ENCODE measurements at regions not wholly inside any gene's neighbourhood (a gene's known extent, or its start where the extent isn't known, plus 50 kb on each side); places are given as distances from the start of the nearest gene placed in this dataset.
"Not testable (repeated sequence)": the region's sequence is repeated elsewhere in the genome, so short reads cannot be mapped to it uniquely, and the experiment has no call there.

DNA sequence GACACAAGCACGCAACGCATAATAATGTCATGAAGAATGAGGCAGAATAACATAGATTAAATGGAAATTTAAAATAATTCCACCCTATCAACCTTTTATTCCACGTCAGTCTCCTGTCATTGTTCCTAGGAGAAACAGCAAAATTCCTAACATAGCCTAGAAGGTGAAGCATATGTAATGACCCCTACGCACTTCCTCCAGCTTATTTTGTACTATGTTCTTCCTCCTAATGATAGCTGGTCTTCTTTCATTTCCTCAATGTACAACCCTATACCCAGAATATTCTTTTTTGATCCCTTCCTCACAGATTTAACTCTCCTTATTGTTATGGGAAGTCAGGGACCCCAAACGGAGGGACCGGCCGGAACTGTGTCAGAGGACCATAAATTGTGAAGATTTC, 122.0 kb upstream of the CARMIL1 start:
- H3K27ac ChIP-seq, result no peak overlapping the region
- TF ChIP-seq, protein P1, sequence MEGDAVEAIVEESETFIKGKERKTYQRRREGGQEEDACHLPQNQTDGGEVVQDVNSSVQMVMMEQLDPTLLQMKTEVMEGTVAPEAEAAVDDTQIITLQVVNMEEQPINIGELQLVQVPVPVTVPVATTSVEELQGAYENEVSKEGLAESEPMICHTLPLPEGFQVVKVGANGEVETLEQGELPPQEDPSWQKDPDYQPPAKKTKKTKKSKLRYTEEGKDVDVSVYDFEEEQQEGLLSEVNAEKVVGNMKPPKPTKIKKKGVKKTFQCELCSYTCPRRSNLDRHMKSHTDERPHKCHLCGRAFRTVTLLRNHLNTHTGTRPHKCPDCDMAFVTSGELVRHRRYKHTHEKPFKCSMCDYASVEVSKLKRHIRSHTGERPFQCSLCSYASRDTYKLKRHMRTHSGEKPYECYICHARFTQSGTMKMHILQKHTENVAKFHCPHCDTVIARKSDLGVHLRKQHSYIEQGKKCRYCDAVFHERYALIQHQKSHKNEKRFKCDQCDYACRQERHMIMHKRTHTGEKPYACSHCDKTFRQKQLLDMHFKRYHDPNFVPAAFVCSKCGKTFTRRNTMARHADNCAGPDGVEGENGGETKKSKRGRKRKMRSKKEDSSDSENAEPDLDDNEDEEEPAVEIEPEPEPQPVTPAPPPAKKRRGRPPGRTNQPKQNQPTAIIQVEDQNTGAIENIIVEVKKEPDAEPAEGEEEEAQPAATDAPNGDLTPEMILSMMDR (conservative IDR thresholded peaks at IDR 0.05), result no peak
- TF ChIP-seq ZFX (IDR thresholded peaks at IDR 0.05), result no peak

DNA sequence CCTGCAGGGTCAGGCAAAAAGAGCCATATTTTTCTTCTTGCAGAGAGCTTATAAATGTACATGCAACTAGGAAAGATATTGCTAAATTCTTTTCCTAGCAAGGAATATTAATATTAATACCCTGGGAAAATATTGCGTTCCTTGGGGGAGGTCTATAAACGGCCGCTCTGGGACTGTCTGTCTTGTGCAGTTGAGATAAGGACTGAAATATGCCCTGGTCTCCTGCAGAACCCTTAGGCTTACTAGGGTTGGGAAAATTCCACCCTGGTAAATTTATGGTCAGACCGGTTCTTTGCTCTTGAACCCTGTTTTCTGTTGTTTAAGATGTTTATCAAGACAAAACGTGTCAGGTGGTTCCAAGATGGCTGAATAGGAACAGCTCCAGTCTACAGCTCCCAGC, 121.3 kb upstream of the CARMIL1 start:
- no peak overlapping the region for H3K27ac ChIP-seq
- TF ChIP-seq, protein P1 (conservative IDR thresholded peaks at IDR 0.05), result no peak
- no peak for TF ChIP-seq ZFX (IDR thresholded peaks at IDR 0.05)

DNA sequence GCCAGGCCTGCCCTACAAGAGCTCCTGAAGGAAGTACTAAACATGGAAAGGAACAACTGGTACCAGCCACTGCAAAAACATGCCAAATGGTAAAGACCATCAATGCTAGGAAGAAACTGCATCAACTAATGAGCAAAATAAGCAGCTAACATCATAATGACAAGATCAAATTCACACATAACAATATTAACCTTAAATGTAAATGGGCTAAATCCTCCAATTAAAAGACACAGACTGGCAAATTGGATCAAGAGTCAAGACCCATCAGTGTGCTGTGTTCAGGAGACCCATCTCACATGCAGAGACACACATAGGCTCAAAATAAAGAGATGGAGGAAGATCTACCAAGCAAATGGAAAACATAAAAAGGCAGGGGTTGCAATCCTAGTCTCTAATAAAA, 119.0 kb upstream of the CARMIL1 start:
- H3K27ac ChIP-seq, result not testable (repeated sequence)

DNA sequence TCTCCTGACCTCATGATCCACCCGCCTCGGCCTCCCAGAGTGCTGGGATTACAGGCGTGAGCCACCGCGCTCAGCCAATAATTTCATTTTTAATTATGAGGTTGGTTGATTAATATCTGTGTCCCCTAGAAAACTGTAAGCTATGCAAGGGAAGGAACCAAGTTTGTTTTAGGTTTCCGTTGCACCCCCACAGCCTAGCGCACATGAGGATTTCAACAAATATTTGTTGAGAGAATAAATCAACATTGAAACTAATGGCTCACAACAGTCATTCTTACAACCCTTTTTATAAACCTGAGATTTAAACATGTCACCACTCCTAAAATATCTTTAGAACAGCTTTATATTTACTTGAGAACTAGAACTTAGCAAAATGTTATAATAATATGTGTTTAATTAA, 114.0 kb upstream of the CARMIL1 start:
- H3K27ac ChIP-seq, result no peak overlapping the region
- TF ChIP-seq, protein P1 (conservative IDR thresholded peaks at IDR 0.05), result no peak
- TF ChIP-seq ZFX (IDR thresholded peaks at IDR 0.05), result no peak

GRCh38 chr6:25165800-25166199, 113.4 kb upstream of the CARMIL1 start:
- no peak for TF ChIP-seq ZFX (IDR thresholded peaks at IDR 0.05)
- TF ChIP-seq, protein P1 (conservative IDR thresholded peaks at IDR 0.05), result no peak
- H3K27ac ChIP-seq, result no peak overlapping the region

GRCh38 chr6:25166955-25167748, 112.0 kb upstream of the CARMIL1 start:
- TF ChIP-seq ZFX (IDR thresholded peaks at IDR 0.05), result no peak
- TF ChIP-seq, protein P1 (conservative IDR thresholded peaks at IDR 0.05), result no peak

GRCh38 chr6:25167961-25168360, 111.2 kb upstream of the CARMIL1 start:
- TF ChIP-seq ZFX (IDR thresholded peaks at IDR 0.05), result no peak
- TF ChIP-seq, protein P1 (conservative IDR thresholded peaks at IDR 0.05), result no peak
- no peak overlapping the region for H3K27ac ChIP-seq

More at GRCh38 chr6:25166955-25167748, 112.0 kb upstream of the CARMIL1 start:
- H3K27ac ChIP-seq, result no peak overlapping the region

- TF ChIP-seq, protein P1 (conservative IDR thresholded peaks at IDR 0.05), result no peak
- TF ChIP-seq ZFX (IDR thresholded peaks at IDR 0.05), result no peak
- no peak overlapping the region for H3K27ac ChIP-seq
These were observed 110.5 kb upstream of the CARMIL1 start for GRCh38 chr6:25168637-25169036.

Data from C4-2B (cell line).